WTC11 (cell line): ENCODE measurements at regions not wholly inside any gene's neighbourhood (a gene's known extent, or its start where the extent isn't known, plus 50 kb on each side); places are given as distances from the start of the nearest gene placed in this dataset.

Source experiments
- ATAC-seq: fragments of 200-7000 bp; cut with Tn5 transposase; 2 replicates; pipeline ENCODE4 v1.10.0; 2021; ENCODE audit warnings: mild to moderate bottlenecking, moderate library complexity
- CTCF ChIA-PET: fragments of 300-600 bp; sonication (Branson Sonifier 250); formaldehyde crosslinking; loops from one replicate; lab custom pipeline; 2021; ENCODE audit warnings: antibody characterized with exemption; lab: Charles Lee
- POLR2A ChIA-PET: fragments of 350-600 bp; sonication (Branson Sonifier 250); formaldehyde crosslinking; loops from one replicate; lab custom pipeline; 2021; ENCODE audit warnings: antibody characterized with exemption; lab: Charles Lee
- DNase-seq: peaks from one replicate; pipeline ENCODE4 v3.0.0; 2021; ENCODE audit warnings: low spot score
- H3K27ac Mint-ChIP-seq: 2 replicates; pipeline ENCODE4 v1.8.0; 2021; ENCODE audit warnings: mixed read lengths
- H3K27me3 Mint-ChIP-seq: 2 replicates; pipeline ENCODE4 v1.8.0; 2021; ENCODE audit warnings: low read depth, mild to moderate bottlenecking, moderate library complexity, mixed read lengths
- H3K36me3 Mint-ChIP-seq: 2 replicates; pipeline ENCODE4 v1.8.0; 2021; ENCODE audit warnings: mixed read lengths
- H3K4me1 Mint-ChIP-seq: 2 replicates; pipeline ENCODE4 v1.8.0; 2022; ENCODE audit warnings: mixed read lengths
- H3K4me3 Mint-ChIP-seq: 2 replicates; pipeline ENCODE4 v1.8.0; 2021; ENCODE audit warnings: mild to moderate bottlenecking, moderate library complexity, mixed read lengths
- H3K9me3 Mint-ChIP-seq: 2 replicates; pipeline ENCODE4 v1.8.0; 2021; ENCODE audit warnings: mixed read lengths
- ATF2 ChIP-seq: sonication (generic); formaldehyde crosslinking; IDR thresholded peaks from 2 replicates; pipeline ENCODE4 v1.8.1; 2022; ENCODE audit warnings: low read depth, missing genetic modification reagents, borderline replicate concordance
- ESRRA ChIP-seq: sonication (generic); formaldehyde crosslinking; IDR thresholded peaks from 2 replicates; pipeline ENCODE4 v1.8.1; 2022; ENCODE audit warnings: mild to moderate bottlenecking, missing genetic modification reagents, borderline replicate concordance
- GTF2I ChIP-seq: fragments of 250-450 bp; sonication (Bioruptor Pico); conservative IDR thresholded peaks from 2 replicates; pipeline ENCODE4 v1.4.0; 2021; ENCODE audit warnings: mild to moderate bottlenecking
- HMGA2 ChIP-seq: fragments of 250-450 bp; sonication (Bioruptor Pico); IDR thresholded peaks from 2 replicates; pipeline ENCODE4 v1.4.0; 2021; ENCODE audit warnings: mild to moderate bottlenecking, moderate library complexity
- PREB ChIP-seq: sonication (generic); formaldehyde crosslinking; IDR thresholded peaks from 2 replicates; pipeline ENCODE4 v1.8.1; 2022; ENCODE audit warnings: mild to moderate bottlenecking, missing genetic modification reagents, moderate library complexity, borderline replicate concordance
- RORB ChIP-seq: fragments of 250-450 bp; sonication (Bioruptor Pico); IDR thresholded peaks from 2 replicates; pipeline ENCODE4 v1.9.0; 2021; ENCODE audit warnings: mild to moderate bottlenecking
- SOX15 ChIP-seq: fragments of 250-450 bp; sonication (Bioruptor Pico); IDR thresholded peaks from 2 replicates; pipeline ENCODE4 v1.9.0; 2021; ENCODE audit warnings: mild to moderate bottlenecking
- STAT6 ChIP-seq: sonication (generic); formaldehyde crosslinking; conservative IDR thresholded peaks from 2 replicates; pipeline ENCODE4 v1.8.1; 2023; ENCODE audit warnings: mild to moderate bottlenecking, low read depth, missing genetic modification reagents, moderate library complexity
- ZNF423 ChIP-seq: fragments of 250-450 bp; sonication (Bioruptor Pico); IDR thresholded peaks from 2 replicates; pipeline ENCODE4 v2.1.2; 2022; ENCODE audit warnings: mild to moderate bottlenecking, moderate library complexity
- ZNF532 ChIP-seq: fragments of 250-450 bp; sonication (Bioruptor Pico); IDR thresholded peaks from 2 replicates; pipeline ENCODE4 v1.9.0; 2021; ENCODE audit warnings: mild to moderate bottlenecking, borderline replicate concordance
- ZNF671 ChIP-seq: fragments of 250-450 bp; sonication (Bioruptor Pico); IDR thresholded peaks from 2 replicates; pipeline ENCODE4 v1.8.0; 2021; ENCODE audit warnings: mild to moderate bottlenecking
- TF ChIP-seq, protein P1 (sequence below): sonication (generic); formaldehyde crosslinking; IDR thresholded peaks from 2 replicates; pipeline ENCODE4 v1.8.0; 2023; ENCODE audit warnings: mild to moderate bottlenecking, missing genetic modification reagents
- TF ChIP-seq, protein P2 (sequence below): sonication (generic); formaldehyde crosslinking; IDR thresholded peaks from 2 replicates; pipeline ENCODE4 v1.8.0; 2022; ENCODE audit warnings: missing genetic modification reagents

DNA sequence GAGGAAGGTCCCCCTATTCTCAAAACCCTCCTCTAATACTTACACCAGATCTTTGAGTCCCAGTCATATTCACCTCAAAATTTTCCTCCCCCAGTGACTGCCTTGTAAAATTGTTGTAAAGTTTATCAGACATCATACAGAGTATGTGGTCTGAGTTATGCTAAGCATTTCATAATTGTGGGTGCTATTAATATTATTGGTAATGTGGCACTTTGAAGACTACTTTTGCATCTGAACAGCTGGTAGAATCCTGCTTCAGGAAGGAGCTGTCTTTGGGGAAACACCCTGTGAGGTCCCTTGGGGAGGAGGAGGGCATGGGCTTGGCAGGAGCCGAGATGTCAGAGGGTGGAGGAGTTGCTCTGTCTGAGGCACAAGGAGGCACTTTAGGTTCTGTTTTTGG lies 164.9 kb upstream of the ZNF618 start:
- Mint-ChIP-seq H3K4me1 (peaks cover 21% of the 10 kb centered on the region), H3K27ac (no peak overlapping the region), H3K4me3 (no peak overlapping the region), H3K36me3 (peaks cover 26% of the 10 kb centered on the region), H3K27me3 (peaks cover 6% of the 10 kb centered on the region), H3K9me3 (peaks cover 36% of the 10 kb centered on the region)
- DNase-seq: no peak
- TF ChIP-seq PREB (CRISPR knock-in tag) (no peak), ESRRA (CRISPR knock-in tag) (no peak), ZNF671 (no peak), ATF2 (no peak), HMGA2 (CRISPR knock-in tag) (no peak), SOX15 (no peak), GTF2I (no peak), STAT6 (CRISPR knock-in tag) (no peak), ZNF423 (CRISPR knock-in tag) (no peak), RORB (CRISPR knock-in tag) (no peak), ZNF532 (CRISPR knock-in tag) (no peak)
- TF ChIP-seq, protein P1, sequence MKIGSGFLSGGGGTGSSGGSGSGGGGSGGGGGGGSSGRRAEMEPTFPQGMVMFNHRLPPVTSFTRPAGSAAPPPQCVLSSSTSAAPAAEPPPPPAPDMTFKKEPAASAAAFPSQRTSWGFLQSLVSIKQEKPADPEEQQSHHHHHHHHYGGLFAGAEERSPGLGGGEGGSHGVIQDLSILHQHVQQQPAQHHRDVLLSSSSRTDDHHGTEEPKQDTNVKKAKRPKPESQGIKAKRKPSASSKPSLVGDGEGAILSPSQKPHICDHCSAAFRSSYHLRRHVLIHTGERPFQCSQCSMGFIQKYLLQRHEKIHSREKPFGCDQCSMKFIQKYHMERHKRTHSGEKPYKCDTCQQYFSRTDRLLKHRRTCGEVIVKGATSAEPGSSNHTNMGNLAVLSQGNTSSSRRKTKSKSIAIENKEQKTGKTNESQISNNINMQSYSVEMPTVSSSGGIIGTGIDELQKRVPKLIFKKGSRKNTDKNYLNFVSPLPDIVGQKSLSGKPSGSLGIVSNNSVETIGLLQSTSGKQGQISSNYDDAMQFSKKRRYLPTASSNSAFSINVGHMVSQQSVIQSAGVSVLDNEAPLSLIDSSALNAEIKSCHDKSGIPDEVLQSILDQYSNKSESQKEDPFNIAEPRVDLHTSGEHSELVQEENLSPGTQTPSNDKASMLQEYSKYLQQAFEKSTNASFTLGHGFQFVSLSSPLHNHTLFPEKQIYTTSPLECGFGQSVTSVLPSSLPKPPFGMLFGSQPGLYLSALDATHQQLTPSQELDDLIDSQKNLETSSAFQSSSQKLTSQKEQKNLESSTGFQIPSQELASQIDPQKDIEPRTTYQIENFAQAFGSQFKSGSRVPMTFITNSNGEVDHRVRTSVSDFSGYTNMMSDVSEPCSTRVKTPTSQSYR: no peak
- TF ChIP-seq, protein P2, sequence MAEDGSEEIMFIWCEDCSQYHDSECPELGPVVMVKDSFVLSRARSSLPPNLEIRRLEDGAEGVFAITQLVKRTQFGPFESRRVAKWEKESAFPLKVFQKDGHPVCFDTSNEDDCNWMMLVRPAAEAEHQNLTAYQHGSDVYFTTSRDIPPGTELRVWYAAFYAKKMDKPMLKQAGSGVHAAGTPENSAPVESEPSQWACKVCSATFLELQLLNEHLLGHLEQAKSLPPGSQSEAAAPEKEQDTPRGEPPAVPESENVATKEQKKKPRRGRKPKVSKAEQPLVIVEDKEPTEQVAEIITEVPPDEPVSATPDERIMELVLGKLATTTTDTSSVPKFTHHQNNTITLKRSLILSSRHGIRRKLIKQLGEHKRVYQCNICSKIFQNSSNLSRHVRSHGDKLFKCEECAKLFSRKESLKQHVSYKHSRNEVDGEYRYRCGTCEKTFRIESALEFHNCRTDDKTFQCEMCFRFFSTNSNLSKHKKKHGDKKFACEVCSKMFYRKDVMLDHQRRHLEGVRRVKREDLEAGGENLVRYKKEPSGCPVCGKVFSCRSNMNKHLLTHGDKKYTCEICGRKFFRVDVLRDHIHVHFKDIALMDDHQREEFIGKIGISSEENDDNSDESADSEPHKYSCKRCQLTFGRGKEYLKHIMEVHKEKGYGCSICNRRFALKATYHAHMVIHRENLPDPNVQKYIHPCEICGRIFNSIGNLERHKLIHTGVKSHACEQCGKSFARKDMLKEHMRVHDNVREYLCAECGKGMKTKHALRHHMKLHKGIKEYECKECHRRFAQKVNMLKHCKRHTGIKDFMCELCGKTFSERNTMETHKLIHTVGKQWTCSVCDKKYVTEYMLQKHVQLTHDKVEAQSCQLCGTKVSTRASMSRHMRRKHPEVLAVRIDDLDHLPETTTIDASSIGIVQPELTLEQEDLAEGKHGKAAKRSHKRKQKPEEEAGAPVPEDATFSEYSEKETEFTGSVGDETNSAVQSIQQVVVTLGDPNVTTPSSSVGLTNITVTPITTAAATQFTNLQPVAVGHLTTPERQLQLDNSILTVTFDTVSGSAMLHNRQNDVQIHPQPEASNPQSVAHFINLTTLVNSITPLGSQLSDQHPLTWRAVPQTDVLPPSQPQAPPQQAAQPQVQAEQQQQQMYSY (CRISPR knock-in tag): no peak
- ChIA-PET CTCF (no interaction called here), POLR2A (no interaction called here)
- ATAC-seq: no peak
